Ovary (tissue), 7 donors: ENCODE measurements at regions not wholly inside any gene's neighbourhood (a gene's known extent, or its start where the extent isn't known, plus 50 kb on each side); places are given as distances from the start of the nearest gene placed in this dataset.

ENCODE experiments used
- DNase-seq, 5 donors: peaks; one replicate each; pipeline ENCODE4 v3.0.0-alpha.2; 2019 to 2020
- H3K27ac ChIP-seq, 2 donors: fragments of 200-600 bp; one replicate each; pipeline versions ENCODE4 v1.5.1 to v1.8.0; 2019 to 2022
- H3K27me3 ChIP-seq: fragments of 200-600 bp; one replicate; pipeline ENCODE4 v1.8.0; 2022
- H3K36me3 ChIP-seq: fragments of 200-600 bp; sonication (generic); one replicate; pipeline ENCODE4 v1.5.1; 2019
- H3K4me1 ChIP-seq: one replicate; pipeline ENCODE4 v1.8.1; 2013; ENCODE audit warnings: mild to moderate bottlenecking, moderate library complexity; ENCODE audit not compliant: insufficient read depth
- H3K4me3 ChIP-seq: fragments of 200-600 bp; sonication (generic); one replicate; pipeline ENCODE4 v1.5.1; 2017
- H3K9me3 ChIP-seq, 2 donors: fragments of 200-600 bp in 1 of 2; sonication (generic) in 1 of 2; one replicate each; pipeline versions ENCODE4 v1.5.1 to v1.8.1; 2013 to 2019; ENCODE audit warnings: mild to moderate bottlenecking in 1 of 2, moderate library complexity in 1 of 2
- EP300 ChIP-seq: sonication (generic); formaldehyde crosslinking; IDR thresholded peaks from one replicate; pipeline ENCODE4 v1.6.1; 2017; ENCODE audit warnings: antibody characterized with exemption
- POLR2A ChIP-seq: fragments of 450-650 bp; IDR thresholded peaks from one replicate; pipeline ENCODE4 v1.6.1; 2017; ENCODE audit warnings: antibody characterized with exemption, mild to moderate bottlenecking, moderate library complexity
- WGBS, 3 donors: extraction: QIAGEN DNeasy Blood & Tissue Kit in 1 of 3; methylation state at CpG; one replicate each; pipeline versions ENCODE4 v1.1.5 to v1.1.7; 2013 to 2017; 5-methylcytosine and 5-hydroxymethylcytosine counted together
- intact Hi-C, 4 donors: fragments of 100-400 bp; cut with DNase I; formaldehyde crosslinking; loops; one replicate each; pipeline versions ENCODE4 v1.11.0 to v1.15.1; 2022 to 2023
- TF ChIP-seq, protein P1 (sequence below), 3 donors: fragments of 450-650 bp in 2 of 3; fragments of 200-600 bp in 1 of 3; IDR thresholded peaks; one replicate each; pipeline versions ENCODE4 v1.5.1 to v1.8.0; 2016 to 2022; ENCODE audit warnings: antibody characterized with exemption in 3 of 3, mild to moderate bottlenecking in 1 of 3
- donor health status: DM: no; HTN: no; CAD: no; lungs with moderate emphysema.
- donor health status: DM: no; HTN: no; CAD: no.
- donor health status: Bipolar disorder and iron deficiency.
- donor health status: DM: no; HTN: no; CAD: no.
- donor health status: DM: yes; HTN: yes; CAD: no.

DNA sequence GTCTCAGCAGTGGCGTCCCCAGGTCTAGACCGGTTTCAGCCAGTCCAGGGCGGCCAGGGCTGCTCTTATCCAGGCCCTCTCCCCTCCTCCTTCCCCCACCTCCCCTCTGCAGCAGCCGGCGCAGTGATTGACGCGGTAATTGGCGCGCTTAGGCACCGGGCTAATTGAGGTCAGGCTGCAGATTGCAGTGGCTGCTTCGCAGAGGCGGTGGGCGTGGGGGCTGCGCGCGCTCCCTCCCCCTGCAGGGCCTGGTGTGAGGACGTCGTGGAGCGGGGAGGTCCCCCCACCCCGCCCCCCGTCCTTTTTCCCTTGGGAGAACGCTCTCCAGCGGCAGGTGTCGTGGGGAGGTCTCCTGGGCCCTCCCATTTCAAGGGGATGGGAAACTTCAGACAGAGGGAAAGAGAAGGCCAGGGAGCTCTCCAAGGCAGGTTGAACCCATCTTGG is 70.4 kb upstream of the BLCAP start:
- Histone ChIP-seq H3K4me1 (no peaks in the 10 kb centered on the region), H3K27me3 (no peaks in the 10 kb centered on the region), H3K9me3 (no peaks in the 10 kb centered on the region), H3K27ac (no peak overlapping the region), H3K36me3 (no peaks in the 10 kb centered on the region), H3K4me3 (no peak overlapping the region)
- 0 to 2% (median 1%) methylated on average over 24 of the region's 24 CpGs for WGBS, 3 donors
- intact Hi-C loops, result no loop called here
- no peak for DNase-seq
- TF ChIP-seq EP300 (no peak), POLR2A (no peak)
- TF ChIP-seq, protein P1, sequence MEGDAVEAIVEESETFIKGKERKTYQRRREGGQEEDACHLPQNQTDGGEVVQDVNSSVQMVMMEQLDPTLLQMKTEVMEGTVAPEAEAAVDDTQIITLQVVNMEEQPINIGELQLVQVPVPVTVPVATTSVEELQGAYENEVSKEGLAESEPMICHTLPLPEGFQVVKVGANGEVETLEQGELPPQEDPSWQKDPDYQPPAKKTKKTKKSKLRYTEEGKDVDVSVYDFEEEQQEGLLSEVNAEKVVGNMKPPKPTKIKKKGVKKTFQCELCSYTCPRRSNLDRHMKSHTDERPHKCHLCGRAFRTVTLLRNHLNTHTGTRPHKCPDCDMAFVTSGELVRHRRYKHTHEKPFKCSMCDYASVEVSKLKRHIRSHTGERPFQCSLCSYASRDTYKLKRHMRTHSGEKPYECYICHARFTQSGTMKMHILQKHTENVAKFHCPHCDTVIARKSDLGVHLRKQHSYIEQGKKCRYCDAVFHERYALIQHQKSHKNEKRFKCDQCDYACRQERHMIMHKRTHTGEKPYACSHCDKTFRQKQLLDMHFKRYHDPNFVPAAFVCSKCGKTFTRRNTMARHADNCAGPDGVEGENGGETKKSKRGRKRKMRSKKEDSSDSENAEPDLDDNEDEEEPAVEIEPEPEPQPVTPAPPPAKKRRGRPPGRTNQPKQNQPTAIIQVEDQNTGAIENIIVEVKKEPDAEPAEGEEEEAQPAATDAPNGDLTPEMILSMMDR (IDR thresholded peaks at IDR 0.05), result no peak

DNA sequence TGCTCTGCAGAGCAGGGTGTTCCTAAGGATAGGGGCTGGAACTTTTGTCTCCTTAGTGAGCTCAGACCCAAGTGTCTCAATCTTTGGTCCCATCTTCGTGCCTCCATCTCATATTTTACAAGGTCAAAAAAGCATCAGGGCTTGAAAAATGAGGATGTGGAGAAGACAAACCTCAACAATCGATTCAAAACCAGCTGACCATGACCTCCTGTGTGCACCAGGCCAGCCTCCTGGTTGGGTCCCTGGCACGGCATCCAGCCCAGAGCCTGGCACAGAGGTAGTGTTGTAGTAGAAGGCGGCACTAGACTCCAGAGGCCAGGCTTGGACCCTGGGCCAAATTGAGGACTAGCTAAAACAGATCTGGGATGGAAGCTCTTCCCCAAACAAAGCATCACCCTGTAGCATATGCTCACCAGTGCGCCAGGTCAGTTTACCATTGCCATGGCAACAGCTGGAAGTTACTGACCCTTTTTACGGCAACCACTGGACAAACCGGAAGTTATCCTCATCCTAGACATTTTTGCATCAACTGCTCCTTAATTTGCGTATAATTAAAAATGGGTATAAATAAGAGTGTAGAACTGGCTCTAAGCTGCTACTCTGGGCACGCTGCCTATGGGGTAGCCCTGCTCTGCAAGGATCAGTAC is 69.3 kb upstream of the BLCAP start:
- no peak for TF ChIP-seq EP300
- TF ChIP-seq POLR2A, result no peak
- TF ChIP-seq, protein P1 (IDR thresholded peaks at IDR 0.05), result no peak
- Histone ChIP-seq H3K4me1 (no peaks in the 10 kb centered on the region), H3K27ac (no peak overlapping the region), H3K36me3 (no peaks in the 10 kb centered on the region), H3K4me3 (no peak overlapping the region), H3K9me3 (no peaks in the 10 kb centered on the region), H3K27me3 (no peaks in the 10 kb centered on the region)
- intact Hi-C loops, result no loop called here
- DNase-seq, result no peak
- WGBS, 3 donors, result 48 to 71% (median 54%) methylated on average over 9 of the region's 9 CpGs

GRCh38 chr20:37596168-37596567 is 68.5 kb upstream of the BLCAP start:
- H3K27ac ChIP-seq, result no peak overlapping the region
- no peaks in the 10 kb centered on the region for H3K36me3 ChIP-seq
- no peak for DNase-seq
- 92 to 93% (median 93%) methylated on average over 5 of the region's 5 CpGs for WGBS, 3 donors
- TF ChIP-seq, protein P1 (IDR thresholded peaks at IDR 0.05), result no peak
- TF ChIP-seq EP300, result no peak
- intact Hi-C loops, result no loop called here
- no peaks in the 10 kb centered on the region for H3K9me3 ChIP-seq
- no peak overlapping the region for H3K4me3 ChIP-seq
- no peaks in the 10 kb centered on the region for H3K4me1 ChIP-seq
- H3K27me3 ChIP-seq, result no peaks in the 10 kb centered on the region

- 66 to 75% (median 69%) methylated on average over 4 of the region's 4 CpGs for WGBS, 3 donors
- intact Hi-C loops, result no loop called here
Measured at GRCh38 chr20:37593710-37594109, 66.0 kb upstream of the BLCAP start.

More at GRCh38 chr20:37593710-37594109, 66.0 kb upstream of the BLCAP start:
- TF ChIP-seq, protein P1 (IDR thresholded peaks at IDR 0.05), result no peak
- TF ChIP-seq POLR2A (no peak), EP300 (no peak)
- Histone ChIP-seq H3K27ac (no peak overlapping the region), H3K4me1 (no peaks in the 10 kb centered on the region), H3K9me3 (no peaks in the 10 kb centered on the region), H3K4me3 (no peak overlapping the region), H3K36me3 (no peaks in the 10 kb centered on the region), H3K27me3 (no peaks in the 10 kb centered on the region)
- no peak for DNase-seq
